K562 (cell line): ENCODE measurements at regions not wholly inside any gene's neighbourhood (a gene's known extent, or its start where the extent isn't known, plus 50 kb on each side); places are given as distances from the start of the nearest gene placed in this dataset.

Experiments
- FOXA1 ChIP-seq: fragments of 450-650 bp; IDR thresholded peaks from 2 replicates; pipeline ENCODE4 v1.6.1; 2016; ENCODE audit warnings: mild to moderate bottlenecking, borderline replicate concordance
- FOXJ3 ChIP-seq: sonication (generic); formaldehyde crosslinking; IDR thresholded peaks from 2 replicates; pipeline ENCODE4 v1.4.0; 2020; ENCODE audit warnings: mild to moderate bottlenecking, missing genetic modification reagents
- STAT5B ChIP-seq: fragments of 250-450 bp; sonication (Bioruptor Pico); IDR thresholded peaks from 2 replicates; pipeline ENCODE4 v1.8.0; 2021; ENCODE audit warnings: mild to moderate bottlenecking, inconsistent platforms
- TF ChIP-seq, protein P1 (sequence below): fragments of 450-650 bp; formaldehyde crosslinking; IDR thresholded peaks from 2 replicates; pipeline ENCODE4 v1.4.0; 2022; ENCODE audit warnings: missing genetic modification characterization
- TF ChIP-seq, protein P2 (sequence below), 3 experiments: IDR thresholded peaks in 2 of 3; conservative IDR thresholded peaks in 1 of 3; 2 replicates each; pipeline ENCODE4 v1.5.1; 2011 to 2012; ENCODE audit warnings: low read length in 3 of 3, mild to moderate bottlenecking in 3 of 3, control low read depth in 2 of 3, improper control_type of control experiment in 1 of 3, inconsistent platforms in 1 of 3, low read depth in 1 of 3, mixed read lengths in 1 of 3, moderate library complexity in 1 of 3; ENCODE audit not compliant: insufficient read depth in 2 of 3

DNA sequence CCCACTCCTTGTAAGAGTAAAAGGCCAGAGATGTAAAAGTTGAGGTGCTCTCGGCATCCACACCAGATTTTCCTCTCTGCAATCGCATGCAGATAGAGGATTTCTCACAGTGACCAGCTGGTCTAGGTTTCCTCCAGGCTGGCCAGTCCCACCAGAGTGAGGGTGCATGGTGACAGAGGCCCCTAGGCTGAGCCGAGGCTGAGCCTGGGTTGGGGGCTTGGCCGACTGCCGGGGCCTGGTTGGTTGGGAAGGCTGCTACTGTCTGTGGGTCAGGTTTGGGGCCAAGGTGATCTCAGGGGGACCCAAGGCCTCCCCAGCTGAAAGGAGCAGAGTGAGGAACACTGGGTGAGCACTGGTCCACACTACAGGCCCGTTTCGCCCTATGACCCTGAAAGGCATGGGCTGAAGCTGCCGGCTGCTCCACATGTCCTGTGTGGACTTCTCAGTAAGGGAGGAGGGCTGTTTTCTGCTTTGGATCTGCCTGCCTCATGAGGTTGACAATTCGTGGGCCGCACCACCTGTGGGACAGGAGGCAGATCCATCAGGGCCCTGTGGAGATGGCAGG is 400.8 kb upstream of the IRX4 start:
- TF ChIP-seq, protein P1, sequence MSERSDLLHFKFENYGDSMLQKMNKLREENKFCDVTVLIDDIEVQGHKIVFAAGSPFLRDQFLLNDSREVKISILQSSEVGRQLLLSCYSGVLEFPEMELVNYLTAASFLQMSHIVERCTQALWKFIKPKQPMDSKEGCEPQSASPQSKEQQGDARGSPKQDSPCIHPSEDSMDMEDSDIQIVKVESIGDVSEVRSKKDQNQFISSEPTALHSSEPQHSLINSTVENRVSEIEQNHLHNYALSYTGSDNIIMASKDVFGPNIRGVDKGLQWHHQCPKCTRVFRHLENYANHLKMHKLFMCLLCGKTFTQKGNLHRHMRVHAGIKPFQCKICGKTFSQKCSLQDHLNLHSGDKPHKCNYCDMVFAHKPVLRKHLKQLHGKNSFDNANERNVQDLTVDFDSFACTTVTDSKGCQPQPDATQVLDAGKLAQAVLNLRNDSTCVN (CRISPR knock-in tag), result no peak
- no peak for TF ChIP-seq FOXJ3 (CRISPR knock-in tag)
- TF ChIP-seq, protein P2, sequence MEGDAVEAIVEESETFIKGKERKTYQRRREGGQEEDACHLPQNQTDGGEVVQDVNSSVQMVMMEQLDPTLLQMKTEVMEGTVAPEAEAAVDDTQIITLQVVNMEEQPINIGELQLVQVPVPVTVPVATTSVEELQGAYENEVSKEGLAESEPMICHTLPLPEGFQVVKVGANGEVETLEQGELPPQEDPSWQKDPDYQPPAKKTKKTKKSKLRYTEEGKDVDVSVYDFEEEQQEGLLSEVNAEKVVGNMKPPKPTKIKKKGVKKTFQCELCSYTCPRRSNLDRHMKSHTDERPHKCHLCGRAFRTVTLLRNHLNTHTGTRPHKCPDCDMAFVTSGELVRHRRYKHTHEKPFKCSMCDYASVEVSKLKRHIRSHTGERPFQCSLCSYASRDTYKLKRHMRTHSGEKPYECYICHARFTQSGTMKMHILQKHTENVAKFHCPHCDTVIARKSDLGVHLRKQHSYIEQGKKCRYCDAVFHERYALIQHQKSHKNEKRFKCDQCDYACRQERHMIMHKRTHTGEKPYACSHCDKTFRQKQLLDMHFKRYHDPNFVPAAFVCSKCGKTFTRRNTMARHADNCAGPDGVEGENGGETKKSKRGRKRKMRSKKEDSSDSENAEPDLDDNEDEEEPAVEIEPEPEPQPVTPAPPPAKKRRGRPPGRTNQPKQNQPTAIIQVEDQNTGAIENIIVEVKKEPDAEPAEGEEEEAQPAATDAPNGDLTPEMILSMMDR (IDR thresholded peaks at IDR 0.05 in 2 of 3, conservative IDR thresholded peaks at IDR 0.05 in 1 of 3; ENCODE audit: insufficient read depth in 2 of 3, low read depth in 1 of 3, low read length in 3 of 3), result no peak
- TF ChIP-seq FOXA1, result no peak
- no peak for TF ChIP-seq STAT5B (CRISPR knock-in tag)
